CD1c-positive myeloid dendritic cell (primary cell): ENCODE measurements at regions not wholly inside any gene's neighbourhood (a gene's known extent, or its start where the extent isn't known, plus 50 kb on each side); places are given as distances from the start of the nearest gene placed in this dataset.

Experiments used
- DNase-seq: peaks from one replicate; pipeline ENCODE4 v3.0.0-alpha.2; 2016; ENCODE audit errors: extremely low spot score

GRCh38 chr3:124401843-124402242, 328.4 kb upstream of the UMPS start:
- no peak for DNase-seq

DNA sequence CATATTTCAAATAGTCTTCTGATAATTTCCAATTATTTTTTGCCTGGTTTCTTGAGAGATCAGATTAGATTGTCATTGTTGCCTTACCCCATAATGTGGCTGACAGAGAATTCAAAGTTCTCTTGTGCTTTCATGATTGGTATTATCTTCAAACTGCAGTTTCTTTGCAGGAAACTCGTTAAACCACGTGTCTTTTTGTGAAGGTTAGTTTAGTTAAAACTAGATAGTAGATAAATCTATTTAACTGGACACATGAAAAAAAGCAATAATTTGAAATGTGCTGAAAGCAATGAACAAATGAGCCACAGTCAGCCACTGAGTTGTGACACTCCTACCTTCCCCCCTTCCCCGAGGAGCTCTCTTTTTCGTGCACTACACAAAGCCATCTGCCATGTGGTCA, 327.5 kb upstream of the UMPS start:
- no peak for DNase-seq

- no peak for DNase-seq
Observed at GRCh38 chr3:124404621-124405020, 325.6 kb upstream of the UMPS start.

DNA sequence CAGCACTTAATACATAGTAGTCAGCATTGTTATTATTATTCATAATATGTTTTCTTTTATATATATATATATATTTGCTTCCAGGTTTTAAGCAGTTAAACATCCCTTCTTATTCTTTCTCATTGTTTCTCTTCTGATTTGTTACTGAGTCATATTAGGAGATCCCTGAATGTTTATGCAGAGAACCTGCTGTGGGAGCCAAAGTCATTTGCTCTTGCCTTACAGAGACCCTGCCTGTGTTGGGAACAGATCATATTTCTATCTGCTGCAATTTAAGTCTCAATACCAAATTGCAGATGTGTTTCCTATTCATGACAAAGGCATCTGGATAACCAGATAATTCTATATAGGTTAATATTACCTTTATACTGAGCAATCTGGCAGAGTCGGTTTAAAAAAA, 323.0 kb upstream of the UMPS start:
- no peak for DNase-seq

DNA sequence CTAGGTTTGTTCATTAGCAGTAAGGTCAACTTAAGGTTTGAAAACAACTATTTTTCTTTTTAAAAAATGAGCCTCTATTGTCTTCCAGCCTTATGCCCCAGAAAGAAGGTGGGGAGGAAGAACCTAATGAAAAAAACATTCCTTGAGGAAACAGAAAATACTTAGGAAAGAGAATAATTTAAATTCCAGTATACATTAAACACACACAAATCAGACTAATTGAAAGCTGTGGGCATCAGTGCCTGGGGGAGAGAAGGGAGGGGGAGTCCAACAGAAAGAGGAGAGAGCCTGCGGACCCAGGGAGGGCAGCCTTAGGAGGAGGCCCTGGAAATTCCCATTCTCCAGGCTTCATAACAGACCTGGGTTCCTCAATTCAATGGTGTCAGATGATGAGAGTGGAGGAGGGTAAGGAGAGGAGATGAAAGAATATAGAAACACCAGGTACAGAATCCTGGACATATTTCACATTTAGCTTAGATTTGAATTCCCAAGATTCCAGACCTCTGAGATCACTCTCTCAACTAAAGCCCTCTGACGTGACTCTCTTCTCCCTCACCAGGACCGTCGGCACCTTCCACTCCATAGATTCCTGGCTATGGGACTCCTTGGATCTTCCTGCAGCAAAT, 320.5 kb upstream of the UMPS start:
- no peak for DNase-seq

DNA sequence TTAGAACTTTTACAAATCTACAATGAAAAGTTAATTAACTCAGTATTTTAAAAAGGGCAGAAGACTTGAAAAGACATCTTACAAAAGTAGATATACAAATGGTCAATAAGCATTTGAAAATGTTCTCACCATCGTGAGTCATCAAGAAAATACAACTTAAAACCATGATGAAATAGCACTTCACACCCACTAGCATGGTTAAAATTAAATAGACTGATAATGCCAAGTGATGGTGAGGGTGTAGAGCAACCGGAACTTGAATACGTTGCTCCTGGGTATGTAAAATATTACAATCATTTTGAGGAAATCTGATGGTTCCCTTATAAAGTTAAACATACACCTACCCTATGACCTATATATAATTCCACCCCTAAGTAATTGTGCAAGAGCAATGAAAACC, 319.8 kb upstream of the UMPS start:
- DNase-seq = no peak

DNA sequence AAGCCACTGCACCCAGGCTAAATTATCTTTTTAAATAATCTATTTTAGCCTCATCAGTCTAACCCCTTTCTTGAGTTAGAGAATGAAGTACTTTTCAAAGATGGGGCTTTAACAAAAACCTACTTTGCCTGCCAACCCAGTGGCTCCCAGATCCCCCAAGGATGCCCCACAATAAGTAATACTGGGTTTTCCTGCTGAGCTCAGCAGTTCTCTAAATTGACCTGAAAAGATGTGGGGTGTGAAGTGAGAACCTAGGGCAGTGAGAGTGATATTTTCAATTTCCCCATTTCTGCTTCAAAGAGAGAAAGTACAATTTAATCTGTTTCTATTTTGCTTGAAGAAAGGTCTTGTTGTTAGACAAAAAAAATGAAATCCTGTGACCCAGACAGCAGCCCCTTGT, 318.5 kb upstream of the UMPS start:
- DNase-seq = no peak

GRCh38 chr3:124412644-124413043, 317.6 kb upstream of the UMPS start:
- DNase-seq = no peak

DNA sequence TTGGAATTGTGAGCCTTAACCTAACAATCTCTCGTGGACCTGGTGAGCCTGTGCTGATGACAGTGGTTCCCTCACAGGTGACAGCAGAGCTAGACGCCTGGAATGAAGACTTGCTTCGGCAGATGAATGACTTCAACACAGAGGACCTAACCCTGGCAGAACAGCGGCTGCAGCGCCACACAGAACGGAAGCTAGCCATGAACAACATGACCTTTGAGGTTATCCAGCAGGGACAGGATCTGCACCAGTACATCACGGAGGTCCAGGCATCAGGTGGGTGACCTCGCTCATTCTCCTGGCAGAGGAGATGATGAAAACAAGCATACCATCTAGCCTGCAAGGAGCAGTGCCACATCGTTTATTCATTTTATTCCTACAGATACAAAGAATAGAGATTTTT, 316.9 kb upstream of the UMPS start:
- DNase-seq = no peak

- no peak for DNase-seq
Observed at GRCh38 chr3:124413989-124414598, 316.2 kb upstream of the UMPS start.

- DNase-seq = no peak
Observed at GRCh38 chr3:124415446-124415960, 314.7 kb upstream of the UMPS start.

DNA sequence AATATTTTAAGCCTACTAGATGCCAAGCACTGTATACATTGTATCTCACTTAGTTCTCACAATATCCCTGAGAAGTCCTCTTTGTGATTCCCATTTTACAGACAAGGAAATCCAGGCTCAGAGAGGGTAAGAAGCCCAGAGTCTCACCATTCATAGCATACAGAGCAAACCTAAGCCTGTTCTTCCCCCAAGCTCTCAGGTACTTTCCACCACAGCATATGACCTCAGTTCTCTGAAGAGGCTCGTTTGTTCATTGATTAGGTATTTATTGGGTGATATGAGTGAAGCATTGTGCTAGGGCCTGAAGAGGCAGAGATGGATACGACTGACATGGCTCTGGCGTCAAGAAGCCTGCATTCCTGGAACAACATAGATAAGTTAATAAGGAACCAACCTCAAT, 310.9 kb upstream of the UMPS start:
- no peak for DNase-seq

GRCh38 chr3:124420392-124420791, 309.9 kb upstream of the UMPS start:
- DNase-seq = no peak

GRCh38 chr3:124422805-124423204, 307.4 kb upstream of the UMPS start:
- DNase-seq = no peak

- DNase-seq = no peak
Observed at GRCh38 chr3:124424396-124424795, 305.9 kb upstream of the UMPS start.

GRCh38 chr3:124425972-124426371, 304.3 kb upstream of the UMPS start:
- no peak for DNase-seq

DNA sequence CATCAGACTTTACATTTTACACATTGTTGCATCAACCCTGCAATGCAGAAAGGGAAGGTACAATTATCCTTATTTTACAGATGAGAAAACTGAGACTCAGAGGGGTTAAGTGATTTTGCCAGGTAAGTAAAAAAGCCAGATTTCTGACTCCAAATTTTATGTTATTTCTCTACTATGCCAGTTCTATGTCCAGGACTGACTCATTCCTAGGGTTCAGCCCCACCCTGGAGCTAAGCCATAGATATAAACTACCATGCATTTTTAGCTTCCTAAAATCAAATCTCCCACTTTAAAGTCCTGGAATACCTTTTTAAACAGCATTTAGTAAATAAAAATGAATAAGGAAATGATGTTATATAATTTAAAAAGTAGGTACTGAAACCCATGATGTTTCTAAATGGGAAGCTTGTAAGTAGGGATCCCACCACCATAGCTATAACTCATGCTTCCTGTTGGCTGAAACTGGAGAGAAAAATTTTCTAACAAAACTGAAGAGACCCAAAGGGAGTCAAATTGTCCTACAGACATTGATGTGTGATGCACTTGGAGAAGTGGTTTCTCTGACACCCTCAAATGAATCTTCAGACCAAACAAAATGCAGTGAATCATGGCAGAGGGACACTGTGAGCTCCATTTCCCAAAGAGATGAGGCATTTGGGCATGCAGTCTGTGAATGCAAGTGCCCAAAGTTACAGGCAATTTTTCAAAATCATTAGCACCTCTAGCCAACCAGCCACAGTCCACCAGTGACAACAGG, 301.7 kb upstream of the UMPS start:
- DNase-seq = no peak

- DNase-seq = no peak
Observed at GRCh38 chr3:124429129-124429815, 301.0 kb upstream of the UMPS start.

DNA sequence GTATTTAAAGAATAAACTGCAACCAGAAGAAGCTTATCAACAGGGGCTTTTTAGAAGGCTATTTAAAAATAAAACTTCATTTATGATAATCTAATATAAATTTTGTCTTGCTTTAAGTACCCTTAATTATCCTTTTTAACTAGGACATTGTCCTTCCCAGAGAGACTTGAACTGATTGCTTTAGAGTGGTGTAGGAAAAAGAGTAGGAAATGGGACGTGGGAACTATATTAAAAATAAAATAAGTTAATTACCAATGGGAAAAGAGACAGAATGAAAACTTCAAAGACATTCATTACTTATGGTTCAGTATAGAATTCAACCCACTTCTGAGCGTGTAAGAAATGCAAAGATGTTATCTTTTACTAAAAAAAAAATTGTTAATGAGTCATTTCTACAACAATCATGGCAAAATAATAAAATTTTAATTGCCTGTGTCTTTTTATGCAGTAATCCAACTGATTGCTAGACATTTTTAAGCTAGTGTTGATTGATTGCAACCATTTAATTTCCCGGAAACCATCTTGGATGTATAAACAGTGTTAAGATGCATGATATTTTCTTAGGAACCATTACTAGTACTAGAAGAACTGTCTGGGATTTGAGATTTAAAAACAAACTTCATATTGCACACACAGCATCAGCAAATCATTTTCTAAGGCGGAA, 298.8 kb upstream of the UMPS start:
- no peak for DNase-seq

GRCh38 chr3:124434176-124434575, 296.1 kb upstream of the UMPS start:
- no peak for DNase-seq

DNA sequence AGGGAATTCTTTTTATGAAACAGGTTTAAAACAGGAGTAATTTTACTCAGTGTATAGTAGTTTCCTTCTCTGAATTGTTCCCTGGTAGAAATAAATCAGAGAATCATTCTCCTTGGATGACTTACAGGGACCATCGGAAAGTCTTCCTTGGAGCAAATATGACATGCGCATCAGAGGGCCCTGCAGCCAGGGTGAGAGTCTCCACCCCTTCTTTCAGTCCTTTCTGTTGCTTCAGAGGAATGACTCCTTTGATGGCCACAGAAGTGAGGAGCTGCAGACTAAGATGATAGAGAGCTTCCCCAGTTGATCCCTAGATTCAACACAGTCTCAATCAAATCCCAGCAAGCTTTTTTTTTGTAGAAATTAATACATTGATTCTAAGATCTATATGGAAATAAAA, 294.8 kb upstream of the UMPS start:
- DNase-seq = no peak

- DNase-seq = no peak
Observed at GRCh38 chr3:124438813-124439212, 291.4 kb upstream of the UMPS start.
